NCI-H2196 treated with DMSO at 0.1 percent for 48 hours (cell line): ENCODE measurements at regions not wholly inside any gene's neighbourhood (a gene's known extent, or its start where the extent isn't known, plus 50 kb on each side); places are given as distances from the start of the nearest gene placed in this dataset.
"Not testable (repeated sequence)": the region's sequence is repeated elsewhere in the genome, so short reads cannot be mapped to it uniquely, and the experiment has no call there.

Source experiments
- DNase-seq: peaks from one replicate; lab custom pipeline; 2025; ENCODE audit not compliant: unreplicated experiment; lab: John Stamatoyannopoulos, UW

DNA sequence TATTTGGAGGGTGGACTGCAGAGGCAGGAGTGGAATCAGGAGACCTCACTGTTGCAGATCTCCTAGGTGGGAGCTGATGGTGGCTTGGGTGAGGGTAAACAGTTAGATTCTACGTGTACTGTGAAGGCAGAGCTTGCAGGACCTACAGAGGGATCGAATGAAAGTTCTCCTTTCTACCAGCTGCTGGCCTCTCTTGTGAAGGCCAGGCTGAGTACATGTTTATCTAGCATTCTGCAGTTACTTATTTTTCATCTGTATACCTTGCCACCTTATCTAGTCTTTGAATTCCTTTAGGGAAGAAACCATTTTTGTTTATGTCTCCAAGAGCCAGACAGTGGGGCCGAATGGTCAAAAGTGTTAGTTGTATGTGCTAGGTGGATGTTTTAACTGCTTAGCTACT lies 57.6 kb downstream of the PTTG1 start:
- DNase-seq: no peak

DNA sequence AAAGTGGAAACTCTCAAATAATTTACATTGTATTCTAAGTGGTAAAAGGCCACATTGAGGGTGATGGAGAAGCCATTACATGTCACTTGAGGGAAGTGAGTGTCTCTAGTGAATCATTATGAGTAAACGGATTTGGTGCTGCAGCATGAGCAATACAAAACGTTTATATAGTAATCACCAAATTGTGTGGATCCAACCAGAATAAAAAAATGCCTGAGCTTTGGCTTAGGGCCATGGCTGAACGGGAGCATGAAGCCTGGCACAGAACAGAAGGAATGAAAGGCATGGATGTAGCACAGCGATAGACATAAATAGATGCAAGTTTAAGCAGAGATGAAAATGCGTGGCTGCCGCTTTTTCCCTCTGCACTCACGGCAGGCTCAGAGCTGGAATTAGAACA lies 58.3 kb downstream of the PTTG1 start:
- no peak for DNase-seq

DNA sequence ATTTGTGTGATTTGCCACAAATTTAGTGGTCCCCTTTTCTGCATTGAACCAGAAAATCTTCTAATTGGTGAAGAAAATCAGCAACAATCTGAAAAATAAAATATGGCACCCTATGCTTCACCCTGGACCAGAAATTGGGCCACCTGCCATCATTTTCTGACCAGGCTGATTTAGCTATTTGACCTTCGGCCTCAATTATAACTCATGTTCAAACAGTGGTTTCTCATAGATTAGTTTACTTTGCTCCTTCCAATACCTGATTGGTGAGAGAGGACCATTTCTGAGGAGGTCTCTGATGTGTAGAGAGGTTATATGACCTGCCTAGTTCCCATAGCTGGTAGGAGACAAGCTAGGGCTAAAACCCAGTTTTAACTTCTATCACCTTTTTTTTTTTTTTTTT lies 59.0 kb downstream of the PTTG1 start:
- no peak for DNase-seq

DNA sequence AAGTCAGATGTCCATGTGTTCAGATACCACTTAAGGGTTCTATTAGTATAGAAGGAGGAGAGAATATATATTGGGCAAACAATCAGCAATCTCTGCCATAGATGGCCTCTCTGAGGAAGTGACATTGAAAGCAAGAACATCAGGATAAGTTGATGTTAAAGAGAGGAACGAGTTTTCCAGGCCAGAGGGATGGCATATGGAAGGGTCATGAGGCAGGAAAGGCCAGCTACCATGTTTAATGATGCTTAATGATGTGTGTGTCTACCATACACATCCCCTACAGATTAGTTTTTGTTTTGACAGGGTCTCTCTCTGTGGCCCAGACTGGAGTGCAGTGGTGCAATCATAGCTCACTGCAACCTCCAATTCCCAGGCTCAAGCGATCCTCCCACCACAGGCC lies 63.0 kb downstream of the PTTG1 start:
- DNase-seq: no peak

DNA sequence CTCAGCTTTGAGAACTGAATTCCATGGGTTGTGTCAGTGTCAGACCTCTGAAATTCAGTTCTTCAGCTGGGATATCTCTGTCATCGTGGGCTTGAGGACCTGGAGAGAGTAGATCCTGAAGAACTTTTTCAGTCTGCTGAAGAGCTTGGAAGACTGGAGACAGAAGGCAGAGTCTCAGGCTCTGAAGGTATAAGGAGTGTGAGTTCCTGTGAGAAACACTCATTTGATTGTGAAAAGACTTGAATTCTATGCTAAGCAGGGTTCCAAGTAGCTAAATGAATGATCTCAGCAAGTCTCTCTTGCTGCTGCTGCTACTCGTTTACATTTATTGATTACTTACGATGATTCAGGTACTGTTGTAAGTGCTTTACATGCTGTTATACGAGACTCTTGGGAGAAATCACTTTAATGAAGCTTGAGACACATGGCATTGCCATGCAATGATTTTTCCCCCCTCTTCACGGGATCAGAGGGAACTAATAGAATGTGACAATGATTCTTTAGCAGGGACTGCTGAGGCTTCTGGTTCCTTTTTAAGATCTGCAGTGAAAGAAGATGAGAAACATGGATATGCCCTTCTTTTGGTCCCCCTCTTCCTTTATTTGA lies 63.8 kb downstream of the PTTG1 start:
- DNase-seq: no peak

DNA sequence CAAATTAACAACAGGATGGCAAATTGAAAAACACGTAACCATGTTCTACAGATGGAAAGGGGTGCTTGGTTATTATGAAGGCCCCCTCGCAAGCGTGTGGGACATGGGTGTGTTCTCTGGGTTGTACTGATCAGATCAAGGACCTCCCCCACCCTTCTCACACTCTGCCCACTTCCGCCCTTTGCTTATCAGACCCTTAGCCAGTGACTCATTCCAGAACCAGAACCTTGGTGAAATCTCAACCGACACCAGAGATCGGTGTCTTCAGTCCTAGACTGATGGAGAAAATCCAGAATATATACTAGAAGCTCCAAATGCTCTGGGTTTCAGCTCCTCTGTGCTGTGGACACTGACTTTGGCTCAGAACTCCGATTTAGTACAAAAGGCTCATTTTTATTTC lies 64.9 kb downstream of the PTTG1 start:
- DNase-seq: no peak

DNA sequence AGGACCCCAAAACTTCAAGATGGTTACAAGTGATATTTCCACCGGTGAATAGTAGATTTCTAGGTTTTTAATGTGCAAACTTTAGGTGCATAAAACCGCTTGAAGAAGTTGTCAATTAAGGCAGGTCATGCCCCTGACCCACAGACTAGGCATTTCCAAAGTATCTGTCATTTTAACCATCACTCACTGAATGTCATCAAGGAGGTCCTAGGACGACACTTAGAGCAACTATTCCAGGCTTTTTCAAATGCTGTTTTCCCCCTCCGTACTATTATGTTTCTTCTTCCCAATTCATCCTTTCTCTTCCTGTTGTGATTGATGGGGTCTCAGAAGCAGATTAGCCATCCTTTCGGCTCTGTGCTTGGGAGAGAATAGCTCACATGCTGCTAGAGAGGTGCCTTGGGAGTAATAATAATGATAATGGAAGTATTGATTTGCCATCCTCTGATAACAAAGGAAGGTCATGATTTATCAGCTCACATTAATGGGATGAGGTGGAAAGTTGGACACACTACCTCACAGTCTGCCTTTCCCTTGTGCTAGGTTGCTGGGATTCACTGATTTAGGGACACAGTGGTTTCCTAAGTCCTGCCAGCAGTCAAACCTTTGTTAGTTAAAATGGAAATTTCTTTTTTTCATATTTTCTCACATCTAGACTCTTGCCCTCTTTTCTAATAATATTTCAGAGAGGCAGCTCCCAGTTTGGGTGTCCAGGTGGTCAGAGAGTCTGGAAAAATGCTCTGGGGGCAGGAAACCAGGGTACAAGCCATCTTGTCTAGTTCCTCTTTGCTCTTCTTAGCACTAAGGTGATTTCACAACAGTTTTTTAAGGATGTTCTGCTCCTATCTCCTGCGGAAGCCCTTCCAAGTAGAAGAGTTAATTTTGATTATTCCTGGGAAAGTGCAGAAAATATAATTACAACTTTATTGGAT lies 67.0 kb downstream of the PTTG1 start:
- no peak for DNase-seq

DNA sequence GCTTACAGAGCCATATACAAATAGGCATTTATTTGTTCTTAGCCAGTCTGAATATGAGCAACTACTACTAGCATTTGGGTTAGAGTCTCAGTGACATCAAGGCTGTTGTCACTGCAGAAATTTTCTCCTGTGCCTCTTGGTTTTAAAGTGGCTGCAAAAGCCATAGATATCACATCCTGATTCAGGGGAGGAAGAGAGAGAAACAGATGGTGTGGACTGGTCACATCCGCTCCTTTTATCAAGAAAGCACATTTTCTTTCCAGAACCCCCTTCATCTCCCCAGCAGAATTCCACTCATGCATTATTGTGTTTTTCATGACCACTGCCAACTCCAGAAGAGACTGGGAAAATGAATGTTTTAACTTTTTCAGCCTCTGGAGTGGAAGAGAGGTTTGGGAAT lies 69.8 kb downstream of the PTTG1 start:
- no peak for DNase-seq

DNA sequence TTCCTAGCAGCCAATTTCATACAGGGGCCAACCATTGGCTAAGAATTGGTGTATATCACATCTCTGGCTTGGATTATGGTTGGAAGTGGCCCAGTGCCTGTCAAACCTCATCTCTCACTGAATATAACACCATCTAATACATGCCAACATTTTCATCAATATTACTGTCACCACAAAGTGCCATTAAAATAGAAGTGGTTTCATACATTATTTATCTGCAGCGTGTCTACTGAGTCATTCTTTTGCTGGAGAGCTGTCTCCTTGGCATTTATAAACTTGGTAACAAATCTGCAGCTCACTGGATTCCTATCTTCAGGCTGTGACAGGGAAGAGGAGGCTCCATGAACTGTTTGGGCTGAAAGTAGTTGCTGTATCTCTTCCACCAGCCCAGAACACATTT lies 70.9 kb downstream of the PTTG1 start:
- no peak for DNase-seq

DNA sequence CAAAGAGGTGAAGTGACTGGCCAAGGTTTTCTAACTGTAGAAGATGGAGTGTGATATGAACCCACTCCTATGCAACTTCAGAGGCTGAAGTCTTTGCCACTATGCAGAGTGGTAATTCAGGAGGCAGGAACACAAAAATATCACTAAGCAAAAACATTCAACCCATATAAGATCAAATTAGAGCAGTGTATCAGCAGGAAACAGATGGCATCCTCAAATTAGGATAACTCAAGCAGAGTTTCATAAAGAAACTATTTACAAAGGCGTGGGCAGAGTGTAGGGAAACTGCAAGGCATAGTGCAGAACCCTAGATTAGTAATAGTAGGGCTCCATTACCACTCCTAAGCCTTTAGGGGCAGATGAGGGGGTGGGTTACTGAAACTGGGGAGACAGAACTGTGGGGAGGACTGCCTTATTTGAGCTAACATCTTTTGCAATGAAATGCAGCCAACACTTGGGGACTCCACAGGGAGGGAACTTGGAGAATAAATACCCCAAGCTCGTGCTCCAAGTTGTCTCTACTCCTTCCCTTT lies 72.2 kb downstream of the PTTG1 start:
- no peak for DNase-seq

DNA sequence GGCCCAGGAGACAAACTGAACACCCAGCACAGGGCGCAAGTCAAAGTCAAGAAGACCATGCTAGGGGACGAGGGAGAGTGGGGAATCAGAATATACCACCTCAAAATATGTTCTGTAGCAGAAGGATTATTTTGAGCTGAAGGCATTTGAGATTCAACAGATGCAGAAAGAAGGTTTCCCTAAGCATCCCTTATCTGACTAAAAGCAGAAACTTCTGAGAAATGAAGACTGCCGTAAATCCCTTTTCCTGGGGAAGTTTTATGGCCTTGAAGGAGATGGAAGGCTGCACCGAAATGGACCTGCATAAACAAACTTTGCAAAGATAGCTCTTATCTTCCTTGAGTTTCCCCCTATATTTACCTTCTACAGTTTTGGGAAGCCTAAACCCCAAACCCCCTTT lies 72.8 kb downstream of the PTTG1 start:
- DNase-seq: no peak

DNA sequence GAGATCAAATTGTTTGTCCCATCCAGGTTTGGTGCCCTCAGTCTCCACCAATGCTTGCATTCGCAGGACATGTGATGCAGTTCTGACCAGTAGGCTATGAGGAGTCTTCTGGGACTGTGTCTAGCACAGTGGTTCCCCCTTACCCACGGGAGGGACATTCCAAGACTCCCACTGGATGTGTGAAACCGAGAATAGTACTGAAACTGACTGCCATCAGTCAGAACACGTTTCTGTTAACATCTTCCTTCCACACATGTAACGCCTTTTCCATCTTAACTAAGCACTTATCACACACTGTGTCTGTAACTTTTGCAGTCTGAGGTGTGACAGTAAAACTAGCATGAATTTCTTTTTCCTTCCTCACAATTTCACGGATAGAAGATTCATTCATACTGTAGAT lies 74.7 kb downstream of the PTTG1 start:
- no peak for DNase-seq

DNA sequence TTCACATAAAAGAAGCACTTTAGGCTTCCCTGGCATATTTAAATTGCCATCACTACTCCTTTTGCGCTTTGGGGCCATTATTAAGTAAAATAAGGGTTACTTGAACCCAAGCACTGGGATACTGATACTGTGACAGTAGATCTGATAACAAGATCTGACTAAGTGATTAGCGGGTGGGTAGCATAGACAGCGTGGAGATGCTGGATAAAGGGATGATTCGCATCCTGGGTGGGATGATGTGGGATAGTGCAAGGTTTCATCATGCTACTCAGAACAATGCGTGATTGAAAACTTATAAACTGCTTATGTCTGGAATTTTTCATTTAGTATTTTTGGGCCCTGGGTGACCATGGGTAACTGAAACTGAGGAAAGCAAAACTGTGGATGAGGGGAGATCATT lies 75.1 kb downstream of the PTTG1 start:
- DNase-seq: no peak

DNA sequence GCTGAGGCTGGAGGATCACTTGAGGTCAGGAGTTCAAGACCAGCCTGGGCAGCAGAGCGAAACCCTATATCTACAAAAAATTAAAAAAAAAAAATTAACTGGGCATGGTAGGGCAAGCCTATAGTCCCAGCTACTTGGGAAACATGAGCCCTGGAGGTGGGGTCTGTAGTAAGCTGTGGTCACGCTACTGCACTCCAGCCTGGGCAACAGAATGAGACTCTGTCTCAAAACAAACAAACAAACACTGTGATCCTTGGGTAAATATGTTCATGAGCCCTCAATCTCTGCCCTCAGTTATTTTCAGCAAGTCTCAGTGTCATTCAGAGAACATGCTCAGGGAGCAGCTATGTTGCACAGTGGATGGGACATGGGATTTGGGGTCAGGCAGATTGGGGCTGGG lies 76.2 kb downstream of the PTTG1 start:
- DNase-seq: no peak

DNA sequence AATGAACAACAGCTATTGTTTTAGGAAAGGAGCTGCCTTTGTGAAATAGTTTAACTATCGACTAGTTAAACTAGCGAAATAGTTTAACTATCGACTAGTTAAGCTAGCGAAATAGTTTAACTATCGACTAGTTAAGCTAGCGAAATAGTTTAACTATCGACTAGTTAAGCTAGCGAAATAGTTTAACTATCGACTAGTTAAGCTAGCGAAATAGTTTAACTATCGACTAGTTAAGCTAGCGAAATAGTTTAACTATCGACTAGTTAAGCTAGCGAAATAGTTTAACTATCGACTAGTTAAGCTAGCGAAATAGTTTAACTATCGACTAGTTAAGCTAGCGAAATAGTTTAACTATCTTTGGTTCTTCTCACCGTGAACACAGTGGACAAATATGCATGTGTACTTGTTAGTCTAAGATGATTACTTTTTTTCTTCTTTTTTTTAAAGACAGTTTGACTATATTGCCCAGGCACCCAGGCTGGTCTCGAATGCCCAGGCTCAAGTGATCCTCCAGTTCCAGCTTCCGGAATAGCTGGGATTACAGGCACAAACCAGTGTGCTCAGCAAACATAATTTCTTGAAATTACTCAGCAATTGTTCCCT lies 76.9 kb downstream of the PTTG1 start:
- not testable (repeated sequence) for DNase-seq

DNA sequence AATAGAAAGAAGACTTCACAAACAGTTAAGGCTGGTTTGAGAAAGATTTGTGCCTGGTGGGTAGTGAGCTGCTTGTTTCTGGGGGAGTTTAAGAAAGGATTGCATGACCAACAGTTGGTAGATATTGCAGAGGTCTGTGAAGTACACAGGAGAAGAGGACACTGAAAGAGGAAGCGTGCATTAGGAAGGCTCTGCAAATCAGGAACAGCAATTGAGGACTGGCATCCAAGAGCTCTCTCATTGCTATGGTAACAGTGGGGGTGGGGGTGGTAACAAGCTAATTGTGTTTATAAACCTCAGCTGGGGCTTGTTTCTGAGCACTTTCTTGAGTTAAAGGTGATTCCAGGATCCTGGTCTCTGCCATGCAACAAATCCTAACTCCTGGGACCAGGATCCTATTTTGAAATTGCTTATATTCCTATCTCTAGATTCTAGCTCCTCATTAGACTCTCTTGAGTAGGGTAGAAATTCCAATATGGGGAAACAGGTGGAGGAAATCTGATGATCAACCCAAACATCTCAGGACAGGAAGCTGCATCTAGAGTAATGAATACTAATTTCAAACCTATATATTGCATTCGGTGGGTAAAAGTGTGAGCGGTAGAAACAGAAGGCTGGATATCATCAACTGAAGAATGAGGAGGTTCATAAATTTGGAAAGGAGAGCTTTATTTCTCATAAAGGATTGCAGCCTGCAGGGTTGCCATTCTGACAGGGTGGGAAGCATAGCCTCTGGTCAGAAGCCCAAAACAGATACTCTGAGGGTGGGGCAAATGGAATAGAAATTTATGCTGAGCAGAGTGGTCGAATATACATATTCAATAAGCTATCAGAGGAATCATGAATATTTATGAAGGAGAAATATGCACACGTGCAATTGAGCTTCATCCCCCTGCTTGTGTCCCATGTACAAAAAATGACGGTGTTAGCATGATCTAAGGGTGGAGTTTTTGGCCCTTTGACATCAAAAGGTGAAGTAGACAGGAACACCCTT lies 79.4 kb downstream of the PTTG1 start:
- DNase-seq: no peak

DNA sequence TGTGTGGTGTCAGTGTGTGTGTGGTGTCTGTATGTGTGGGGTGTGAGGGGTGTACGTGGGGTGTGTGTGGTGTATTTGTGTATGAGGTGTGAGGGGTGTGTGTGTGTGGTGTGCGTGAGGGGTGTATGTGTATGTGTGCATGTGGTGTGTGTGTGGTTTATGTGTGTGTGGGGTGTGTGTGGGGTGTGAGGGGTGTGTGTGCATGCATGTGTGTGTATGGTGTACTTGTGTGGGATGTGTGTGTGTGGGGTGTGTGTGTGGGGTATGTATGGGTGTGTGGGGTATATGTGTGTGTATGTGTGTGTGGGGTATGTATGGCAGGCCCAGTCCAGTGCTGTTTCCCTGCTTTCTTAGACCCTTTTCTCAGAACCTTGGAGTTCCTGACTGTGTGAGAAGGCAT lies 83.3 kb downstream of the PTTG1 start:
- no peak for DNase-seq

DNA sequence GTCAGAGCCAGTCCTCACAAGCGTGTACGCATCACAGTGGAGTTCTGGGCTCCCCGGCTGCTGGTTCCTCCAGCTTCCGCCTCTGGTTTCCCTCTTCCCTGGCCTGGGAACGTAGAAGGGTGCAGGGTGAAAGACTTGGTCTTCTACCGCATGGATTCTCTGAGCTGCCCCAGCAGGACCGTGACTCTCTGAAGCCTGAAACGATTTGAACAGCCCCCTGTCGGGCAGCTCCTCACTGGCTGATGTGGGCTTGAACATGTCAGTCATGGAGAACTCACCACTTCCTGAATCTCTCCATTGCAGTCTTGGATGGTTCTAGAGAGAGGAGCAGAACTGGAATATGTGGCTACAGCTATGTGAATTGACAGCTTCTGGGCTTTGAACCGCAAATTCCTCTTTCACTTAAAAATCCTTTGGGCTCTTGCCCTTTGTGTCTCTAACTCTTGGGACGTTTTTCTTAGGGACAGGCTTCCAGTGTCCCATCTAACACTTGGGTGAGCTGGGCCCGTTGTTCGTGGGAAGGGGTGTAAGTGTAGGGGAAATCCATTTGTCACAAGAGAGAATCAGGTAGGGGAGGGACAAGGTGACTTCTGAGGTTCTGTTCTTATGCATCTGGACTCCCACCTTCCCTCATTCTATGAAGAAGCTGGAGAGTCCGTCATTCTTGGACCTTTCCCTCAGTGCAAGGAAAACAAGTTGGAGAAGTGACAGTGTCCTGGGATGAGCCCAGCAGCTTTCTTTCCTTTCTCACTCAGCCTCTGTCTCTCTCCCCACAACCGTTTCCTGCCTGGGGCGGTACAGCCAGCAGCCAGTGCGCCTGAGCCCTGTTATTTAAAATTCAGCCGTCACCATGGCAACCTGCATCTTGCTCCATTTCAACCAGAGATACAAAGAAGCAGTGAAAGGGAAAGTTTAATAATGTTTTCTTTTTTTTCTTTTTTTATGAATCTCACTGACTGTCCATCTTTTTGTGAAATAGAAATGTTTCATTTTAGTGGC lies 84.7 kb downstream of the PTTG1 start:
- no peak for DNase-seq

DNA sequence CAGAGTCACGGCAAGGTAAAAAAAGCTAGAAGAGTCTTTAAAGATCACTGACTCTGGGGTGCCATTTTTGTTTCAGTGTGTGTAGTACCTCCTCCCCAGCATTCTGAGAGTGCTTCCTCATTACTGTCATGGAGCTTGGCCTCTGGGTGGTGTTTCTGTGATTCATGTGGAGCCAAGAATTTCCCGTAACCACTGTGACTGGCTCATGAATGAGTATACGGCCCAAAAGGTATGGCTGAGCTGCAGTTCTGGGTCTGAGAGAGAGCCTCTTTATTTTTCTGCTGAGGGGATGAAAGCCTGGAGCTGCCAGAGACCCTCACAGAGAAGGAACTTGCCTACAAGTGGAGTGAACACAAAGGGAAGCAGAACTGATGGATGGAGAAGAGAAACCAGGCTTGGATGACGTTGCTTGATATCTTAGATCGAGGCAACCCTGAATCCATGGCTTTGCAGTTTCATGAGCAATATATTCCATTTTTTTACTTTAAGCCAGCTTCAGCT lies 85.6 kb downstream of the PTTG1 start:
- no peak for DNase-seq
